ENCODE measurements at regions not wholly inside any gene's neighbourhood (a gene's known extent, or its start where the extent isn't known, plus 50 kb on each side); places are given as distances from the start of the nearest gene placed in this dataset.

DNA sequence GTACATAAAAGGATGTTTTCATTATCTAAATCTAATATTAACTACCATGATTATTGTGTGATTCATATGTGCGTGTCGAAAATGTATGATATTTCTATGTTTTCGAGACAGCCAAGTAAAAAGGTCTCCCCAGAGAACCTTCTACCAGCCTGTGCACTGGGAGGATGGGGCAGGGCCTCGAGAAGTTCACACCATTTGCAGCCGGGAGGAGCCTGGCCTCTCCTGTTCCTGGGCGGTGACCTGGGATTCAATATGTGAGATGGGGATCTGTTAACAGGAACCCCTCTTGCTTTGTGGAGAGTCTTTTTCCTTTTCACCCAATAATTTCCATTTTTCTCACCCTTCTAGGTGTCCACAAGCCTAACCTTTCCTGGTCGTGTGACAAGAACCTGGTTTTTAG is 189.3 kb downstream of the IPO8 start:
- no peak for DNase-seq

DNA sequence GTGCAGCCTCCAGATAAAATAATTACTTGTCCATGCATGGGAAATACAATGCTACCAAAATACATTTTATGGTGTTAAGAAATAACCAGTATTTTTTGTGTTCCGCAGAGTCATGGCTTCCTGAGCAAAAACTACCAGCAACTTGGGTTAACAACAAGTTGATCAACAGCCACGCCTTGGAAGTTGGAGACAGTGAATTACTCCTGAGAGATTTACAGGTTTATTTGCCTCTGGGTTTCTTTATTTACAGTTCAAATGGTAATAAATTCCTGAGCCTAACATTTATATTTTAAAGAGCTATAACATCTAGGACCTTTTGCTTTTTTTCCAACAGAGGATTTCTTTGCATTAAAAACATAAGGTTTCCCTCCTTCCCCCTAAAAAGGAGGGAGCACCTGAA is 194.0 kb downstream of the IPO8 start:
- no peak for DNase-seq

DNA sequence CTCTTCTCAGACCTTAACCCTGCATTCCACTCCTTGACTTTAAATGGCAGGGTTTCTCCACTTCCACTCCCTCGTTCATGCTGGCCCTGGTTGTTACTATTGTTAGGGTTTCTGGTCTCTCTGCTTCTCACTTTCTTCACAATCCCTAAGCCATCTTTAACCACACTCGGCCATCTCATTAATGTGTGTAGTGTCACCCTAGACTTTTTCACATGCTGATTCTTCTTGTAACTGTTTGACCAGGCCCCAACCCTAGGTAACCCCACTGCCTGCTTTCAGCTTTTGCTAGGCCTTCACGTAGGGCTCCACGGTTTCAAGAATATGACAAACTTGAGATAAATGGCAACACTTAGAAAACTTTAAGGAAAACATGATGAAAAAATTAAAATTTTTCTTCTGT is 195.1 kb downstream of the IPO8 start:
- no peak for DNase-seq

DNA sequence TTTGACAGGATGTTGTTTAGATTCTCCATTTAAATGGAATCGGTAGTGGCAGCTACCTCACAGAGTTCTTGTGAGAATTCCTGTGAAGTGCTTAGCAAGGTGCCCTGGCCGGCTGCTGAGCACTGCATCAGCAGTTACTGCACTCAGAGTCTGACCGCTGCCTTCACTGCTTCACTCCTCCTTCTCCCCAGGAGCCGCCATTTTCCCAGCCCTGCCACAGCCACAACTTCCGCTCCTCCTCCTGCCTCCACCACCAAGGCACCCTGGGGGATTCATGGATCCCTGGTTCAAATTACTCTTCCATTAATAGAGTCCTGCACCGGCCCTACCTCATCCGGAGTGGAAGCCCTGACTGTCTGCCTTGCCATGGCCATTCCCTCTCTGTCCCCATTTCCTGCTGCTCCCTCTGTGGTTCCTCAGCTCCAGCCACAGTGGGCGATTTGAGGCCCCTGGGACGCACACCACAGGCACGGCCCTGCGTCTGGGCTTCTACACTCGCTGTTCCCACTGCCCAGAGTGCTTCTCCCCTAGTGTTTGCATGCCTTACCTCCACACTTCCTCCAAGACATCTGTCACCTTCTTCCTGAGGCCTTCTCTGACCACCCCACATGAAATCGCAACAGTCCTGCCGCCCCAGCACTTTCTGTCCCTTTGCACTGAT is 210.3 kb downstream of the IPO8 start:
- DNase-seq, result no peak

DNA sequence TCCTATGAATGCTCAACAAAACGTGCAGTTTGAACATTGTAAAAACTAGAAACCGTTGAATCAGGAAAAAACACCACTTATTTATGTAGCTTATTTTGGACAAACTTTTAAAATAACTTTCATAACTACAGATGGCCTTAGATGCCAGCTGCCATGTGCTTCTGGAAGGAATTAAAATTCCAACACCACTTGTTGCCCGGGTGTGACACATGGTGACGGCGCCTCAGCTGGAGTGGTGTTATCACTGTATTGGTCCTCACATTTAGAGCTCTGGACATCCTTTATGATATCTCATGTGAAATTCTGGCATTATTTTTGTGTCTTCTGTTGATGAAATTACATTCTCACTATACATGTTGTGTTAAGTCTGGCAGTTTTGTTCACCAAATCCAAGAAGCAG is 211.0 kb downstream of the IPO8 start:
- DNase-seq, result no peak

DNA sequence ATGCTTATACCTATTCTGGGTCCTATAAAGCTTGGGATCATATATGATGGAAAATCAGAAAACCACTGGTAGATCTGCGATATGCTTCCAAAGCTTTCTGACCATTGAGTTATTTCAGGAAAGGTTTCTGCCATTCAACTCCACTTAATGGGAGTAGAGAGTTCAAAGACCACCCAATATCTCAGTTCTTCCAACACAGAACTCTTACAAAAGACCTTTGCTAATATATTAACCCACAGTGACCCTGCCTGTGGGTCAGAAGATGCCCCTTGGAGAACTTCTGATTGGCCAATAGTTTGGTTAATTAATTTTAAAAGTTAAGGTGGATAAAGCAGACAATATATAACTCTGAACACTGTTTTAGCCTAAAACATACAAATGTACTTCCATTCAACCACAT is 213.0 kb downstream of the IPO8 start:
- no peak for DNase-seq

DNA sequence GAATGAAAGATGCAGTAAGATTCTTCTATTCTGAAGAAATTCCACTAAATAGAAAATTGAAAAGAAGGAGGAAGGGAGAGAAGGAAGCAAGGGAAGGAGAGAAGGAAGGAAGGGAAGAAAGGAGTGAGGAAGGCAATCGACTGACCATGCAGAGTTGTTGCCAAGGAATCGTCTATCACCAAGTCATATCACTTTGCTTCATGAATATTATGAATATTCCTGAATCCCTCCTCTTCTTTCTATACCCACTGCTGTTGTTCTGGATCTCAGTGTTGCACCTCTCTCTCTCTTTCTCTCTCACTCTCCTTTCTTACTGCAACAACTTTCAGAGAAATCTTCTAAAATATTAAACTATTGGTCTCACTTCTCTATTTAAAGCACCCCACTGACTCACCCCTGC is 222.4 kb downstream of the IPO8 start:
- no peak for DNase-seq

DNA sequence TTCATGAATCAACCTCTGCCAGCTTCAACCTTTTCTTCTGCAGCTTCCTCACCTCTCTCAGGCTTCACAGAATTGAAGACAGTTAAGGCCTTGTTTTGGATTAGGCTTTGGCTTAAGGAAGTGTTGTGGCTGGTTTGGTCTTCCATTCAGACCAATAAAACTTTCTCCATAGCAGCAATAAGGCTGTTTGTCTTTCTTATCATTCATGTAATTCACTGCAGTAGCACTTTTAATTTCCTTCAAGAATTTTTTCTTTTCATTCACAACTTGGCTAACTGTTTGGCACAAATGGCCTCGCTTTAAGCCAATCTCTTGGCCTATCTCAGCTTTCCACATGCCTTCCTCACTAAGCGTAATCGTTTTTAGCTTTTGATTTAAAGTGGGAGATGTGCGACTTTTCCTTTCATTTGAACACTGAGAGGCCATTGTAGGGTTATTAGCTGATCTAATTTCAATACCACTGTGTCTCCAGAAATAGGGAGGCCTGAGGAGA is 229.5 kb downstream of the IPO8 start:
- no peak for DNase-seq

DNA sequence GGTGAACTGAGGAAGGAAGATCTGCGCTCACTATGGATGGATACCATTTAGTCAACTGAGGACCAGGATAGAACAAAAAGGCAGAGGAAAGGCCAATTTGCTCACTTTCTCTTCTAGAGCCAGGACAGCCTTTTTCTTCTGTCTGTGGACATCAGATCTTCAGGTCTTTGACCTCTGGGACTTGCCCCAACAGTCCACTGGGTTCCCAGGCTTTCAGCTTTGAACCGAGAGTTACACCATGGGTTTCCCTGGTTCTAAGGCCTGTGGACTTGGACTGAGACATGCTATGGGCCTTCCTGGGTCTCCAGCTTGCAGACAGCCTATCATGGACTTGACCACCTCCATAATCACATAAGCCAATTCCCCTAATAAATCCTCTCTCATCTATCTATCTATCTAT is 232.0 kb downstream of the IPO8 start:
- no peak for DNase-seq

DNA sequence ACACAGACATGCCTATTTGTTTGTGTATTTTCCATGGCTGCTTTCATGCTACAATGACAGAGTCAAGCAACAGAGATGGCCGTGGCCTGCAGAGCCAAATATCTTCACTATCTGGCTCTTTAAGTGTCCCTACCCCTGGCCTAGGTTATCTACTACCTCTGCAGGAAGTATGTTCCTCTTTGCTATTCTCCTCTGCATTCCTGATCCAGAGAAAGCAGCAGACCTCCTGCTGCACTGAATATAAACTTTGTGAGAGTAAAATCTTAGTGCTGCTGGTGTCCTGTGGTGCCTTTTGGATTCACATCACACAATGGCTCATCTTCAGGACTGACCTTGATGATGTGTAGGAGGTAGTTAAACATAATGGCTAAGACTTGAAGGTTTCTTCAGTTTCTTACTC is 233.4 kb downstream of the IPO8 start:
- no peak for DNase-seq

DNA sequence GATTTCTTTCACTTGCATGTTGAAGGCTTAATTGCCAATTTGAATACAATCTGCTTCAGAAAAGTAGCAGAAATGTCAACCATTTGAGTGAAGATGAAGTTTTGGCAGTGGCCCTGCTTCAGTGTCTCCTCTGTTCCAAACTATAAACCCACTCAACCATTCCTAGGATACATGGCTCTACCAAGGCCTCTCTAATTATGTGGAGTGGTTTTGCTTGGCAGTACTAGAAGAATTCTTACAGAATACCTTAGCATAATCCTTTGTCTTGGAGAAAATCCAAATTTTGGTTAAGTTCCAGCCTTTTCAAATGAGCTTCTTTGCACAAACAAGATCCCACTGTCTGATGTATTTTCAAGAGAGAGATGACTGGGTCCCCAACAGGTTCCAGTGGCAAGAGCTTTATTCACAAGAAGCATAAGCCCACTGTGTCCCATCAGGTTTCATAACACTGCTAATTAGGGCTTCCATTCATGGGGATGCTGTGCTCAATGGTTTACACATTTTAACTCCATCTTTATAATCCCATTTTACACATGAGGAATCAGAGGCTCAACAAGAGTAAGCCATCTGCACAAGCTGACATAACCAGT is 234.5 kb downstream of the IPO8 start:
- no peak for DNase-seq

DNA sequence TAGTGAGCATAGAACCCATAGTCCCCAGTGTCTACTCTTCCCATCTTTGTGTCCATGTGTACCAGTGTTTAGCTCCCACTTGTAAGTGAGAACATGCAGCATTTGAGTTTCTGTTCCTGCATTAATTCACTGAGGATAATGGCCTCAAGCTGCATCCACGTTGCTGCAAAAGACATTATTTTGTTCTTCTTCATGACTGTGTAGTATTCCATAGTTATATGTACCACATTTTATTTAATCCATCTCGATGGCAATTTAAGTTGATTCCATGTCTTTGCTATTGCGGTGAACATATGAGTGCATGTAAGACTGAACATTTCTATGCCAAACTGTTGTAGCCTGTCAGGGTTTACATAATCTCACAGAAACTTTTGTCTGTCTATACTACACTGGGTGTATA is 237.2 kb downstream of the IPO8 start:
- no peak for DNase-seq

DNA sequence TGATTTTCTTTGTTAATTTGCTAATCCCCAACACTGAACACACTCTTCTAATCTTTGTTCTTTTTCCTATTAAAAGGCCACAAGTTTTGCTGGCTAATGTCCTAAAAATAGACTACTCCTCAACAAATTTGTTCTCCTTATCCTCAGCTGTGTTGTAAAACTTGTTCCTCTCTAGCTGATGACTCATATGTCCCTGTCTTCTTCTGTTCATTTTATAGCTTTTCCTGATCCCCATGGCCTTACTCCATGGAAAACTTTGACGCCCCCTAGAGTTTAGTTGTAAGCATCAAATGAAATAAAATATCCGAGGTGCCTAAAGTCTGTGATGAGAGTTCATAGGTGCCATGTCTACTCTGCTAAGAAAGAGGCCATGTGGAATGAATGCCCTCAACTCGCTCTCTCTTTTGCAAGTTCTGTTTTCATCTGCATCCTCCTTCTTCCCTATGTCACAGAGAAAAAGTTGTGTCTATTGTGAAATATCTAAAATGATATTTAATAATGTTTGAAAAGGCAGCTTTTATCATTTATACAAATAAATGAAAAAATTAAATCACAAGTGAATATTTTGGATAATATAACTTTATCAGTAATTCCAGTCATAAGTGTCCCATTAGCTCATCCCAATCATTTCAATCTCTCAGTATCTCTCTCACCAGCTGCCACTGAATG is 237.9 kb downstream of the IPO8 start:
- DNase-seq, result peak; percentile 10

DNA sequence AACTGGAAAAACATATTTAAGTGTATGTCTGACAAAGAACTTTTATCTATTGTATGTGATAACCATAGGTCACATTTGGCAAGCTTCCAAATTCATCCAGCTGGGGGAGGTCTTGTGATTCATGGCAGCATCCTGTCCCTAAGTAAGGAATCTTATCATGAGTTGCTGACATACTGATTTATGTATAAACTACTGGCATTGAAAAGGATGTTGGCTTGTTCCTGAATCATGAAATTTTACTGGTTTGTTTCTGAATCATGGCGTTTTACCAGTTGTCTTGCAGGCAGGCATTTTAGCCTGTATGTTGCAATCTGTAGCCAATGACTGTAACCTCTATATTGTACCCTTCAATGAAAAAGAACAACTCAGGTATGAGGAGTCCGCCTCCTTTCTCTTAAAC is 244.8 kb downstream of the IPO8 start:
- no peak for DNase-seq

DNA sequence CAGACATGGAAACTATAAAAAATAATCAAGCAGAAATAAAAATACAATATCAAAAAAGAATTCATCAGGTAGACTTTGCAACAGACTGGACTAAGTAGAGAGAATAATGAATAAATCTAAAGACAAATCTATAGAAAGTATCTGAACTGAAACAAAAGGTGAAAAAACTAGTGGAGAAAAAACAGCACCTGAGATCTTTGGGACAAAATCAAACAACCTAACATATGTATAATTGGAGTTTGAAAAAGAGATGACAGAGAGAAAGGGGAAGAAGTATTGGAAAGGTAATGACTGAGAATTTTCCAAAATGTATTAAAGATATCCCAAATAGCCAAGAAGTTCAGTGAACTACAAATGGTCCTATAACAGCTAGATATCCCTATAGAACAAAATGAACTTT is 245.4 kb downstream of the IPO8 start:
- no peak for DNase-seq

DNA sequence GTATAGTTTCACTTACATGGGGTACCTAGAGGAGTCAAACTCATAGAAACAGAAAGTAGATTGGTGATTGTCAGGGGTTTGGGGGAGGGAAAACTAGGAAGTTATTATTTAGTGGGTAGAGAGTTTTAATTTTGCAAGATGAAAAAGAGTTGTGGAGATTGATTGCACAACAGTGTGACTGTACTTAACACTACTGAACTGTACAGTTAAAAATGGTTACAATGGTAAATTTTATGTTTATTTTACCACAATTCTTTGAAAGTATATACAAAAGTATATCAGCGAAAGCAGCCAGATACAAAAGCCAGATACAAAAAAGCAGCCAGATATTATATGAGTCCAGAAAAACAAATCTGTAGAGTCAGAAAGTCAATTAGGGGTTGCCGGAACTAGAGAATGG is 247.6 kb downstream of the IPO8 start:
- no peak for DNase-seq

DNA sequence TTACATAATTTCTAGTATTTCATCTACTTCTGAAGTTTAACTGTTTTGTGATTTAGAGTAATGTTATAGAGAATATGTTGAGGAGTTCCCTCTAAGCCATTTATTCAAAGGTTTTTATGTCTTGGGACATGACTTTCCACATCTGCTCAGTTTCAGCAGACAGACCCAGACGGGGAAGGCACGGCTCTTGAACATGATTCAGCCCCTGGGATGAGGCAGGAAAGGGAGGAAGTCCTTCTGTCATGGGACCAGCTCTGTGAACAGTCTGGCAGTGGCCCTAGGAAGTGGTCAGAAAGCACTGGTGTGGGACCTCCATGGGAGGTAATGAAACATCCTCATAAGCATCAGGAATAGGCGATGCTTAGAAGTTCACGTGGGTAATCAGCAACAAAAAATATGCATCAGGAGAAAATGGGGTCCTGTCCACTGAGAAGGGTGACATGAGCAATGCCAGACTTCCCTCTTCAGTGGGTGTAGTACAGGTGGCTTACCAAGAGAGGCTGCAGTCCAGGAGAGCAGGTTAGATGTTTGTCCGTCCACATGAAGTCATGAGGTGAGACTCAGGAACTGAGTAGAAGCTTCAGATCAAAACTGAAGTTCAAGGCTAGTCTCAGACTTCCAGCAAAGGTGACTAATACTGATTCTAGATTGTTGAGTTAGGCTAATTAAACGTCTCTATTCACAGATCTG is 248.5 kb downstream of the IPO8 start:
- DNase-seq, result no peak

DNA sequence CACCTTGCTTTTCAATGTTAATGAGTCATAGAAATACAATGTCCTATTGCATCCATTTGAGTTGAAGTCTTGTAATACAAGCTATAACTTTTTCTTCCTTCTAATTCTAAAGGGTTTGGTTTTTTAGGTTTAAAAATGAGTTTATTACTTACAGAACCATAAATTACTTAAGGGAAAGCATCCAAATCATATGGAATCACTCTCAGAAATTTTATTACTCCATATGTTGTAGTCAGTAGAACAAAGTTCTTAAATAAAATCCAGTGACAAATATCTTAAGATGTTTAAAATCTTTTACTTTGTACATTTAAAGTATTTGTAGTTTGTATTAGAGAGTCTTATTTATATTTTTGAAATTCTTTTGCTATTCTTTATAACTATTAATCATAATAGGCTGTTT is 253.2 kb downstream of the IPO8 start:
- no peak for DNase-seq

DNA sequence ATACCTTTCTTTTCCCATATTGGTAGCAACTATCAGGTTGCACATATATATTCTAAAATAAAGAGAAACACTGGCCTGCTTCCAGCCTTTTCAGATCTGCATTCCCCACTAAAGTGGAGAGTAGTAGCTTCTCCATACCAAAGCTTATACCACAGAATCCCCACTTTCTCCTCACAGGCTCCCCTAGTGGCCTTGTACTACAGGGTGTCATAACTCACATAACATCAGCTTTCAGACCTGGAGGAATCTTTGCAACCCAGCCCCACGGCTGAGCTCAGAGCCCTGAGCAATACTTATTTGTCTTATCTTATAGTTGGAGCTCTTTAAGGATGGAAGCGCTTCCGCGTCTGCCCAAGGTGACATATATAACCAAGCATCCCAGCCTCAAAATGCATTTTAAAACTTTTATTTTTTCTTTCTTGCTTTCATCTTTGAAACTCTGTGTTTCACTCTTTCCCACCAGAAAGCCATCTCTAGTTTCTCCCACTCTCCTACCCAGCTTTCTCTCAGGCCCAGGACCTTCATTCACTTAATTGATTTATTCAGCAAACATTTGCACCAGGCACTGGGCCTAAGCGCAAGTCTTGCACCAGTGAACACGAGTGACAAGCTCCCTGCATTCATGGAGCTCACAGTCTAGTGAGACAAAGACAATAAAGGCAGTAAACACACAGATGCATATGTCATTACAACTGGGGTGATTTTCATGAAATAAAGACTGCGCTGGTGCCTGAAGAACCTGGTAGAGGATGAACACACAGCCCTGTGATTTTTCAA is 254.7 kb downstream of the IPO8 start:
- no peak for DNase-seq

DNA sequence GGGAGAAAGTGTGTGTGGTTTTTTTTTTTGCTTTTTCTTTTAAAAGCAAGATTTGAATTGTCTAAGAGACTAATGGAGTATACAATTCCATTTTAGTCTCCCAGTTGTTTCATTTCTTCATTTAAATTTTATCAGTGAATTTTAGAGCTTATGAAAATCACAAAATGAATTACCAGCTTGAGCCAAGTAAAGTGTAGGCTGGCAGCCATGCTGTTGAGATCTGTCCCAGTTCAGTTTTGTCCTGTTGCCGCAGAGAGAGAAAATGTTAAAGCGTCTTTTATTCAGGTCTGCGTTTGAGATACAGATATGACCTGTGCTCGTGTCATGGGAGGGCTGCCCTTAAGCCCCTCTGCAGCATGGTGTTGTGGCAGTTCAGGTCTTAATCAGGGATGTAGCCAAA is 256.5 kb downstream of the IPO8 start:
- no peak for DNase-seq

DNA sequence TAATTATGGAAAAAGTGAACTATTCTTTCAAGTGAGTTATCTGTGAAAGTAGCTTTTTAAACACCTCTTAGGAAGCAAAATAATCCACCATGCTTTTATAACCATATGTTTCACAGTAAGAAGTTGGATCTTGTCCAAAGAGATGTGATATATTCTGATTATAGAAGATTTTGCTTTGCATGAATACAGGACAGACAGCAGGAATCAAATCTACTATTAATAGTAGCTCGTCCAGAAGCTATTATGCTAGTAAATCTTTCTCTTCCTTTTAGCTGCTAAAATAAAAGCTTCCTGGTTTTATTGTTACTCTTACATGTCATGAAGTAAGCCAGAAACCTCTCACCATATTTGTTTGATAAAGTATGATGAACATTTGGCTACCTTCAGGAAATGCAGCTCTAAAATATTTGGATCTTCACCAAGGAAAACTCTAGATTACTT is 257.0 kb downstream of the IPO8 start:
- DNase-seq, result peak; percentile 9

DNA sequence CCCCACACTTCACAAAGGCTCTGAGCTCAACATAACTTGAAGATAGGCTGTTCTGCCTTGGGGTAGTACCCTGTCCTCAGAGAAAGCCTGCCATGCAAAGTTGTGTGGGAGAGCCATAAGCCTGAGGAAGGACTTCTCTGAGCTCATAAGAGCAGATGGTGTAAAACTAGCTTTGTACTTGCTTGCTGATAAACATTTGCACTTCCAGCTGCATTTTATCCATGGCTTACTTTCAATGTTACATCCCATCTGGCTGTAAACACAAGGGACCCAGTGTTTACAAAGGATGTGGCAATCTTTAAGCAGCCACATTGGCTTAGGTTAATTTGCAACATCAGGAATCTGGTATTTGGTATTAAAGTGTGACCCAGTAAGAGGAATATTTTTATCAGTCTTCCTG is 258.1 kb downstream of the IPO8 start:
- no peak for DNase-seq

DNA sequence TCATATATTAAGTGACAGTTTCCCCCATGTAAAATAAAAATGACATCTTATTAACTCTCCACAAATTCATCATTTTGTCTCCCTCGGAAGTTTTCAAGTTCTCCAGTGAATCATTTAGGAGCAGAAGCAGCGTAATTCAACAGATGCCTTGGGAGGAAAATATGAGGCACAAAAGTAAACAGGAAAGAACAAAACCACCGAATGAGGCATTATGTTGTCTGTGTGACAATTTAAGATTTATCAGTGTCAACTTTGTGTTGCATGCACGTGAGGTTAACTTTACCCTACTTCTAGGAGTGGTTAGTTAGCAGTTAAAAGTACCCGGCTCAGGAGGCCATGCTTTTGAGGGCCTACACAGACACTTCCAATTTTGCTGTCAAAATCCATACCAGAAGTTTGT is 258.6 kb downstream of the IPO8 start:
- DNase-seq, result no peak
